HG03432 (cell line): ENCODE measurements at regions not wholly inside any gene's neighbourhood (a gene's known extent, or its start where the extent isn't known, plus 50 kb on each side); places are given as distances from the start of the nearest gene placed in this dataset.
"Not testable (repeated sequence)": the region's sequence is repeated elsewhere in the genome, so short reads cannot be mapped to it uniquely, and the experiment has no call there.

Source experiments
- ATAC-seq: cut with Tn5 transposase; IDR thresholded peaks from one replicate; pipeline ENCODE4 v1.9.1; 2021; ENCODE audit warnings: mild to moderate bottlenecking, moderate library complexity; ENCODE audit not compliant: unreplicated experiment

- ATAC-seq, result no peak
Observed at GRCh38 chr1:181949500-181949899, 112.0 kb downstream of the ZNF648 start.

- no peak for ATAC-seq
Observed at GRCh38 chr1:181948372-181948771, 113.1 kb downstream of the ZNF648 start.

GRCh38 chr1:181947441-181947840, 114.1 kb downstream of the ZNF648 start:
- no peak for ATAC-seq

- ATAC-seq, result peak; percentile 87
Observed at GRCh38 chr1:181936768-181937581, 124.5 kb downstream of the ZNF648 start.

GRCh38 chr1:181936269-181936668, 125.2 kb downstream of the ZNF648 start:
- peak; percentile 45 for ATAC-seq

GRCh38 chr1:181931873-181932272, 129.6 kb downstream of the ZNF648 start:
- ATAC-seq, result no peak

DNA sequence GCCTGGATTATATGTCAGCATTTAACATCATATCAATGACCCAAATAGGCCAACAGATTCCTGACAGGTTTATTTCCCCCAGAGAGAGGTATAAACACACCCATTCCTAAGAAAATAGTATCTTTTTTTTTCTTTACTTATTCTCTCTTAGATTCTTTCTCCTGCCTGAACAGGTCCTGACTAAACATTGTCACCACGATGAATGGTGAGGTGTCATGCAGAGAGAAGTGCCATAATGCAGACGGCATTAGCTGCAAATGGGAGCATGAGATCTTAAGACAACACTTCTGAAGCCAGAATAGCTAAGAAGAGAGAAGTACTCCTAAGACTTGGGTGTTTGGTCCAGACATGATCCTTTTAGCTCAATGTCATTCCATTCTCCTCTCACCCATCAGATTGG, 131.3 kb downstream of the ZNF648 start:
- no peak for ATAC-seq

DNA sequence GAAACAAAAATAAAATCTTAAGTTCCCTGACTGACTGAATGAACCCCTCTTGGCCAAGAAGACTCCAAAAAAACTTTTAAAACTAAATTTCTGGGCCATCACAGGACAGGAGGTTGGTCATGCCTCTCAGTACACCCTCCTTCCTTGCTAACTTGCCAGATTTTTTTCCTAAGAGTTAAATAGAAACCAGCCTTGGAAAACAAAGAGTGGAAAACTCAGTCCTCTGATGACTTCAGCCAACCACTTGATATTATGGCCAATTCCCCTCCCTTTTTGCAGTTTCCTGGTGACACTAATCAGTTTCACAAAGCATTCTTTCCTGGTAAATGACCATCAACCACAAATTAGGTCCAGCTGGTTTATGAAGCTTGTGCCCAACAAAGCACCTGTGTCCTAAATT, 134.8 kb downstream of the ZNF648 start:
- ATAC-seq, result no peak

- not testable (repeated sequence) for ATAC-seq
Observed at GRCh38 chr1:181924034-181924433, 137.5 kb downstream of the ZNF648 start.

GRCh38 chr1:181919542-181919941, 142.0 kb downstream of the ZNF648 start:
- ATAC-seq, result no peak

DNA sequence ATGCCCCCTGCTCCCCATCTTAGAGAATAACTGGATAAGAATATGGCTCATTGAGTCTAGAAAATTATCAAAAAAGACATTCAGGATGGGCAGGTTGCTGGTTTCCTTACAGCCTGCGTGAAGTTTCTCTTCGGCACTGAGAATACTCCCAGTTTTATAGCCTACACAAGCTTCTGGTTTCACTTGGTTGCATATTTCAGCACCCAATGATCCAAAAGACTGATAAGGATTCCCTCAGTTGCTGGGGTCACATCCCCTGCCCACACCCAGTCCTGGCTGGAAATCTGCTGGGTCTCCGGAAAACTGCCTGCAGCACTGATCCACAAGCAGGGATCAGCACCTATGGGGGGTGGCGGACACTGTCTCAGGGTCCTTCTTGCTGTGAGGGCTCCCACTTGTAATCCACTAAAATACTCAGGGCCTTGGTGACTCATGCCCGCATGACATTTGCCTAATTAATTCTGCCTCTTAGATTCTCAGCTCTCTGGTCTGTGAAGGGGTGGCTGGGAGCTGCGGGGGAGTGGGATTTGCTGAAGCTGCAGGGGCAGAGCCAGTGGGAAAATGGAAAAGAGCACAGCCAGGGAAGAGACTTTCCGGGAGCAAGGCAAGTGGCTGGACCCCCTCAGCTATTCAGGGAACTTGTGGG, 142.5 kb downstream of the ZNF648 start:
- no peak for ATAC-seq

DNA sequence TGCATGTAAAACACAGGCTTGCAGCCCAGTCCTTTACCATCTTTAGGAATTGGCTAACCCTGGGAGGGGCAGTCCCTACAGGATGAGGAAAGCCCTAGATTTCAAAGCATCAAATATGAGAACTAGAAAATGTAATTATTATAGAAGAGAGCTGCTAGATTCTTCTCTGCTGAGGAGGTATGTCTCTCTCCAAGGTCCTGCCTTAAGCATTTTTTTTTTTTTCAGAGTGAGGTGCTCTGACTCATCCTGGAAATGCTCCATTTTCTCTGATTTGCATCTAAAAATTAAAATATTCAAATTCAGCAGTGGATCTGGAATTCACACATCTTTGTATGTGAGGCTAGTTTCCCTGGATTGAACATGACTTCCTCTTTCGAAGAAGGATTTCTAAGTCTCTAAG, 149.8 kb downstream of the ZNF648 start:
- no peak for ATAC-seq

GRCh38 chr1:181910905-181911304, 150.6 kb downstream of the ZNF648 start:
- ATAC-seq, result no peak

GRCh38 chr1:181909010-181909409, 152.5 kb downstream of the ZNF648 start:
- ATAC-seq, result no peak

DNA sequence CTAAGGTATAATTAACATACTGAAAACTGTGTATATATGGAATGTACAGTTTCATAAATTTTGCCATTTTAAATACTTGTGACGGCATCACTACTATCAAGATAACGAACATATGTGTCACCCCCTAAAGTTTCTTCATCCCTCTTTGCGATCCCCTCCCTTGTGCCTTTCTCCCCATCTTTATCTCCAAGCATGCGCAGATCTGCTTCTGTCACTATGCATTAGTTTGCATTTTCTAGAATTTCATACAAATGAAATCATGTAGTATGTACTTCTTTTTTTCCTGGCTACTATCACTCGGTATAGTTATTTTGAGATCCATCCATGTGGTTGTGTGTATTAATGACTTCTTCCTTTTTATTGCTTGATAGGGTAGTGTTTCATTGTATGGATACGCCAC, 154.9 kb downstream of the ZNF648 start:
- ATAC-seq, result no peak

GRCh38 chr1:181905944-181906597, 155.4 kb downstream of the ZNF648 start:
- no peak for ATAC-seq

- ATAC-seq, result no peak
Observed at GRCh38 chr1:181898773-181899172, 162.7 kb downstream of the ZNF648 start.

GRCh38 chr1:181896824-181897223, 164.7 kb downstream of the ZNF648 start:
- ATAC-seq, result no peak

DNA sequence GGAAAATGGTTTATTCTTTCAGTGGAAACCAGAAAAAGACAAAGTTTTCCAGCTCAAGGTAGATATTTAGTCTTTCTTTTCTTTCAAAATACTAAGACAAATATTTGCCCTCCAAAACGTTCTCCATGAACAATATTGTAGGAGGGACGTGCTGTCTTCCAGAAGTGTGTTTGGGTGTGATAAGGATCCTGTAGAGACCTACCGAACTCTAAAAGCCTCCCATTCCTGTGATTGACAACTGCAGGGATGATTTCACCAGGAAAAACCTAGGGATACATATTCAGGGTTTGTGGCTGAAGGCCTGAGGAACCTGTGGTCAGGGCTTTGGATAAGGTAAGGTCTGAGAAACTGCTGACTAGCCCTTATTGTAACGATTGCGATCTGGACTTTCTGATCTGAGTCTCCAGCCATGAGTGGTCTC, 167.1 kb downstream of the ZNF648 start:
- no peak for ATAC-seq

DNA sequence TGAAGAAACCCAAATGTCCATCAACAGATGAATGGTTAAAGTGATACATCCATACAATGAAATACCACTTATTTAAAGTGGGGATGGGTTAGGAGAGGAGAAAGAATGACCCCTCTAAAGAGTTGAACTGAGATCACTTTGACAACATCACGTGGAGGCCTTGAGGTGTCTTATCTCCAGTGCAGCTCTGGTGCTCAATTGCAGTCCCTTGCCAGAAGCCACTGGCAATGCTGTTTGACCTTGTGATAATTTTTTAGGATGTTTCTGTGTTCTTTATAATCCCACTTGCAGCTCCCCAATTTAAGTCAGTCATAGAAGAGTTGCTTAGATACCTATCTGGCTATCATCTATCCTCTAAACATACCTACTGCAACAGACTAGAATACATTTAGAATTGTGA, 167.6 kb downstream of the ZNF648 start:
- ATAC-seq, result no peak

- not testable (repeated sequence) for ATAC-seq
Observed at GRCh38 chr1:181893150-181893549, 168.4 kb downstream of the ZNF648 start.

DNA sequence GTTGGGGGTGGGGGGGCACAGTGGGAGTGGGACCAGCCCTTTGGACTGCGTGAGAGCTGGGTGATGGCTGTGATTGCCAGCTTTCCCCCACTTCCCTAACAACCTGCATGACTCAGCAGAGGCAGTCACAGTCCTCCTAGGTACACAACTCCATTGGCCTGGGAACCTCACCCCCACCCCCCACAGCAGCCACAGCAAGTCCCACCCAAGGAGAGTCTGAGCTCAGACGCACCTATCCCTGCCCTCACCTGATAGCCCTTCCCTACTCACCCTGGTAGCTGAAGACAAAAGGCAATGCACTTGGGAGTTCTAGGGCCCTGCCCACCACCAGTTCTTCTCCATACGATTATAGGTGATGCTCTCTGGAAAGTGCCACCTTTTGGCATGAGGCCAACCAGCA, 188.9 kb downstream of the ZNF648 start:
- no peak for ATAC-seq
